ENCODE measurements at regions not wholly inside any gene's neighbourhood (a gene's known extent, or its start where the extent isn't known, plus 50 kb on each side); places are given as distances from the start of the nearest gene placed in this dataset.

DNA sequence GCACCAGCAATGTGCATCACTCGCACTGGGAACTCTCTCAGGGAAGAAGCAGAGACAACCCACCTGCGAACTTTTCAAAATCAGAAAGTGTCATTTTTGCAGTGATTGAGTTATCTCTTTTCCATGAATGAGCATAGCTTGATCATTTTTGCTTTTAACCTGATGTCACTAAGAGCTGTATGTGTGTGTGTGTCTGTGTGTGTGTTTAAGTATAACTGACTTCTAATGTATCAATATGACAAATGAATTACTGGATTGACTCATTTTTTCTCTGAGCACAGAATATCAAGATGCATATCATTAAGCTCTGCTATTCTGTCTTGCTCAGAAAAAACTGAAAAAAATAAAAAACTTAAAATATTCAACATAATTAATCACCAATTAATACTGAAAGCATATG, 548.9 kb upstream of the MARCKS start:
- FAIRE-seq: peak; percentile 12
- H3K27me3 ChIP-seq (ENCODE audit: control insufficient read depth in 2 of 2, insufficient read depth in 2 of 2, low read length in 2 of 2): no peaks in the 10 kb centered on the region
- H2AFZ ChIP-seq (ENCODE audit: low read depth, low read length): no peak overlapping the region
- intact Hi-C loops (cut with micrococcal nuclease): loop anchor here (5.0 kb wide), 2 partner anchors 186 to 569 kb away; no protein-coding TSS in a partner anchor
- H3K4me3 ChIP-seq (replicated peaks in 1 of 3; ENCODE audit: insufficient read depth in 1 of 3, low read depth in 1 of 3, low read length in 3 of 3): no peak overlapping the region
- H4K20me1 ChIP-seq (replicated peaks; ENCODE audit: control insufficient read depth, extremely low read depth, insufficient read depth, low read length): no peaks in the 10 kb centered on the region
- H3K4me1 ChIP-seq (ENCODE audit: control insufficient read depth, extremely low read depth, insufficient read depth, low read length): no peaks in the 10 kb centered on the region
- no peaks in the 10 kb centered on the region for H3K9me3 ChIP-seq (replicated peaks; ENCODE audit: control insufficient read depth, insufficient read depth, low read length)
- no peaks in the 10 kb centered on the region for H3K36me3 ChIP-seq (ENCODE audit: control insufficient read depth in 2 of 2, extremely low read depth in 1 of 2, insufficient read depth in 2 of 2, low read length in 2 of 2)
- no peak overlapping the region for H3K4me2 ChIP-seq (ENCODE audit: insufficient read depth, low read length)
- no peak for TF ChIP-seq CTCF (IDR thresholded peaks at IDR 0.05; ENCODE audit: extremely low read depth in 1 of 2, insufficient read depth in 1 of 2, low read depth in 1 of 2, low read length in 2 of 2)
- TF ChIP-seq, protein P1, sequence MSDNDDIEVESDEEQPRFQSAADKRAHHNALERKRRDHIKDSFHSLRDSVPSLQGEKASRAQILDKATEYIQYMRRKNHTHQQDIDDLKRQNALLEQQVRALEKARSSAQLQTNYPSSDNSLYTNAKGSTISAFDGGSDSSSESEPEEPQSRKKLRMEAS (IDR thresholded peaks at IDR 0.05; ENCODE audit: insufficient read depth, insufficient read length): no peak
- TF ChIP-seq POLR2AphosphoS5 (IDR thresholded peaks at IDR 0.05; ENCODE audit: insufficient read depth, low read depth, low read length): no peak
- TF ChIP-seq FOS (IDR thresholded peaks at IDR 0.05; ENCODE audit: borderline replicate concordance, insufficient read depth, low read length): no peak
- TF ChIP-seq POLR2A (IDR thresholded peaks at IDR 0.05; ENCODE audit: low read depth, low read length): no peak
- no peak for TF ChIP-seq MYC (IDR thresholded peaks at IDR 0.05; ENCODE audit: low read depth, low read length)
- TF ChIP-seq GATA2 (IDR thresholded peaks at IDR 0.05; ENCODE audit: insufficient read depth, insufficient read length, low read depth, low read length): no peak
- no peak for TF ChIP-seq JUN (IDR thresholded peaks at IDR 0.05; ENCODE audit: borderline replicate concordance, insufficient read depth, insufficient read length, low read depth)
- TF ChIP-seq EZH2 (IDR thresholded peaks at IDR 0.05; ENCODE audit: borderline replicate concordance, low read depth, low read length, severe bottlenecking): no peak
- no peak for DNase-seq (ENCODE audit: low read depth, low spot score)
- dilution Hi-C loops (cut with MboI; ENCODE audit: extremely low pct_ligation_motif_present, low sequenced_read_pairs): no loop called here
- H3K9me1 ChIP-seq (replicated peaks; ENCODE audit: control insufficient read depth, extremely low read depth, insufficient read depth, low read length): no peaks in the 10 kb centered on the region
- BruUV-seq (replicated peaks): no TSS peak
- no peaks in the 10 kb centered on the region for H3K79me2 ChIP-seq (ENCODE audit: control insufficient read depth, insufficient read depth, low read length)
- ChIA-PET CTCF (interaction anchor here (0.6 to 1.6 kb wide), 2 partner anchors 10 to 335 kb away, joined by 3 to 5 read pairs; no protein-coding TSS in a partner anchor), POLR2A (no interaction called here)
- no peak overlapping the region for H3K27ac ChIP-seq (ENCODE audit: insufficient read depth, low read depth, low read length)
- H3K9ac ChIP-seq (replicated peaks; ENCODE audit: extremely low read depth, insufficient read depth, low read length): no peak overlapping the region

All from endothelial cell of umbilical vein (primary cell).